H1 (cell line): ENCODE measurements at regions not wholly inside any gene's neighbourhood (a gene's known extent, or its start where the extent isn't known, plus 50 kb on each side); places are given as distances from the start of the nearest gene placed in this dataset.

Experiments used
- BRCA1 ChIP-seq: IDR thresholded peaks from 2 replicates; pipeline ENCODE4 v1.6.1; 2012; ENCODE audit warnings: low read depth, low read length, improper control_type of control experiment
- CEBPB ChIP-seq: IDR thresholded peaks from 2 replicates; pipeline ENCODE4 v1.6.1; 2012; ENCODE audit warnings: low read depth, low read length
- CREB1 ChIP-seq: IDR thresholded peaks from 2 replicates; pipeline ENCODE4 v1.6.1; 2012; ENCODE audit warnings: inconsistent platforms
- EZH2 ChIP-seq: fragments of 200-600 bp; sonication (generic); IDR thresholded peaks from 2 replicates; pipeline ENCODE4 v1.7.1; 2012; ENCODE audit warnings: low read depth, mild to moderate bottlenecking, moderate library complexity, low read length, inconsistent platforms; ENCODE audit not compliant: severe bottlenecking
- HDAC6 ChIP-seq: IDR thresholded peaks from one replicate; pipeline ENCODE4 v1.7.1; 2012; ENCODE audit warnings: low read depth, mild to moderate bottlenecking, inconsistent platforms, low read length, moderate library complexity
- JUN ChIP-seq: IDR thresholded peaks from 2 replicates; pipeline ENCODE4 v1.6.1; 2011; ENCODE audit warnings: low read depth, mild to moderate bottlenecking, improper control_type of control experiment, low read length
- POLR2A ChIP-seq, 2 experiments: IDR thresholded peaks; 1 replicate in 1 of 2; 2 replicates in 1 of 2; pipeline ENCODE4 v1.6.1; 2011; ENCODE audit warnings: low read depth in 2 of 2, low read length in 2 of 2, mild to moderate bottlenecking in 2 of 2; ENCODE audit errors: control extremely low read depth in 1 of 2
- POLR2AphosphoS5 ChIP-seq: IDR thresholded peaks from 2 replicates; pipeline ENCODE4 v1.6.1; 2011; ENCODE audit warnings: low read depth, low read length
- SIN3A ChIP-seq, 2 experiments: IDR thresholded peaks in 1 of 2; conservative IDR thresholded peaks in 1 of 2; 2 replicates each; pipeline ENCODE4 v1.6.1; 2011 to 2012; ENCODE audit warnings: low read length in 2 of 2, improper control_type of control experiment in 1 of 2, low read depth in 1 of 2, mild to moderate bottlenecking in 1 of 2
- SRF ChIP-seq: IDR thresholded peaks from 2 replicates; pipeline ENCODE4 v1.6.1; 2011; ENCODE audit warnings: mild to moderate bottlenecking, low read depth, low read length, moderate library complexity
- YY1 ChIP-seq: IDR thresholded peaks from 2 replicates; pipeline ENCODE4 v1.6.1; 2011; ENCODE audit warnings: low read depth, mild to moderate bottlenecking, low read length
- TF ChIP-seq, protein P1 (sequence below), 3 experiments: IDR thresholded peaks; 1 replicate in 2 of 3; 2 replicates in 1 of 3; pipeline versions ENCODE4 v1.5.1 to v1.6.1; 2011; ENCODE audit warnings: low read length in 3 of 3, mild to moderate bottlenecking in 3 of 3, inconsistent platforms in 2 of 3, low read depth in 1 of 3, moderate library complexity in 1 of 3; ENCODE audit not compliant: insufficient read depth in 1 of 3; ENCODE audit errors: control extremely low read depth in 1 of 3

DNA sequence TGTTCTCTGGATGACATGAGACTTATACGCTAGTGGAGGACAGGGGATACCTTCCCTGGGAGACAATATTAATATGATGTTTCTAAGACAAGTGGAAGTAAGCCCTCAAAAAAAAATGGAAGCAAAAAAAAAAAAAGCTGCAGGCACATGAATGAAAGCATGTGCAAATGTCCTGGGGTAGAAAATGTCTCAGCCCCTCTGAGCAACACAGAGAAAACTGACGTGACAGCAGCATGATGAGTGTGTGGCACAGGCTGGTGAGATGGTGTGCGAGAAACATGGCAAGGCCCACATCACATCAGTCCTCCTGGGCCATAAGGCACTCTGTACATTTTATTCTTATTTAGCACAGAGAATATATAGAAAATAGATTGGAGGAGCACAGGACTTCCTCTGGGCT, 254.7 kb upstream of the PFKP start:
- TF ChIP-seq, protein P1, sequence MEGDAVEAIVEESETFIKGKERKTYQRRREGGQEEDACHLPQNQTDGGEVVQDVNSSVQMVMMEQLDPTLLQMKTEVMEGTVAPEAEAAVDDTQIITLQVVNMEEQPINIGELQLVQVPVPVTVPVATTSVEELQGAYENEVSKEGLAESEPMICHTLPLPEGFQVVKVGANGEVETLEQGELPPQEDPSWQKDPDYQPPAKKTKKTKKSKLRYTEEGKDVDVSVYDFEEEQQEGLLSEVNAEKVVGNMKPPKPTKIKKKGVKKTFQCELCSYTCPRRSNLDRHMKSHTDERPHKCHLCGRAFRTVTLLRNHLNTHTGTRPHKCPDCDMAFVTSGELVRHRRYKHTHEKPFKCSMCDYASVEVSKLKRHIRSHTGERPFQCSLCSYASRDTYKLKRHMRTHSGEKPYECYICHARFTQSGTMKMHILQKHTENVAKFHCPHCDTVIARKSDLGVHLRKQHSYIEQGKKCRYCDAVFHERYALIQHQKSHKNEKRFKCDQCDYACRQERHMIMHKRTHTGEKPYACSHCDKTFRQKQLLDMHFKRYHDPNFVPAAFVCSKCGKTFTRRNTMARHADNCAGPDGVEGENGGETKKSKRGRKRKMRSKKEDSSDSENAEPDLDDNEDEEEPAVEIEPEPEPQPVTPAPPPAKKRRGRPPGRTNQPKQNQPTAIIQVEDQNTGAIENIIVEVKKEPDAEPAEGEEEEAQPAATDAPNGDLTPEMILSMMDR (IDR thresholded peaks at IDR 0.05; ENCODE audit: control extremely low read depth in 1 of 3, insufficient read depth in 1 of 3, low read depth in 1 of 3, low read length in 3 of 3) = no peak
- no peak for TF ChIP-seq YY1
- no peak for TF ChIP-seq HDAC6
- TF ChIP-seq POLR2AphosphoS5 = no peak
- TF ChIP-seq SRF = no peak
- no peak for TF ChIP-seq CEBPB
- TF ChIP-seq POLR2A (IDR thresholded peaks at IDR 0.05; ENCODE audit: control extremely low read depth in 1 of 2, low read depth in 2 of 2, low read length in 2 of 2) = no peak
- TF ChIP-seq EZH2 = no peak
- TF ChIP-seq BRCA1 = no peak
- no peak for TF ChIP-seq SIN3A (conservative IDR thresholded peaks at IDR 0.05 in 1 of 2, IDR thresholded peaks at IDR 0.05 in 1 of 2; ENCODE audit: low read depth in 1 of 2, low read length in 2 of 2)
- TF ChIP-seq CREB1 = no peak
- no peak for TF ChIP-seq JUN
